H9 (cell line): ENCODE measurements at regions not wholly inside any gene's neighbourhood (a gene's known extent, or its start where the extent isn't known, plus 50 kb on each side); places are given as distances from the start of the nearest gene placed in this dataset.

Experiments used
- DNase-seq: peaks from one replicate; pipeline ENCODE4 v3.0.0-alpha.2; 2017
- H2AFZ ChIP-seq: one replicate; pipeline ENCODE4 v1.6.1; 2013; ENCODE audit warnings: mild to moderate bottlenecking, low read length, control low read depth, moderate library complexity
- H2AK5ac ChIP-seq: 2 replicates; pipeline ENCODE4 v1.6.1; 2013; ENCODE audit warnings: low read length, control low read depth, mixed read lengths; ENCODE audit not compliant: insufficient read length
- H2BK120ac ChIP-seq: one replicate; pipeline ENCODE4 v1.6.1; 2013; ENCODE audit warnings: low read depth, mild to moderate bottlenecking, low read length, control low read depth, inconsistent platforms; ENCODE audit not compliant: poor library complexity, severe bottlenecking
- H2BK12ac ChIP-seq: 2 replicates; pipeline ENCODE4 v1.6.1; 2013; ENCODE audit warnings: low read length, control low read depth, mixed read lengths, low read depth; ENCODE audit not compliant: insufficient read length
- H2BK15ac ChIP-seq: 2 replicates; pipeline ENCODE4 v1.6.1; 2013; ENCODE audit warnings: low read depth, low read length, control low read depth
- H2BK20ac ChIP-seq: one replicate; pipeline ENCODE4 v1.6.1; 2013; ENCODE audit warnings: low read depth, mild to moderate bottlenecking, low read length, control low read depth, inconsistent platforms; ENCODE audit not compliant: poor library complexity, severe bottlenecking
- H2BK5ac ChIP-seq: 2 replicates; pipeline ENCODE4 v1.6.1; 2013; ENCODE audit warnings: low read length, control low read depth, mixed read lengths; ENCODE audit not compliant: insufficient read length
- H3K14ac ChIP-seq: 2 replicates; pipeline ENCODE4 v1.6.1; 2013; ENCODE audit warnings: low read length, control low read depth; ENCODE audit not compliant: insufficient read depth
- H3K18ac ChIP-seq: 2 replicates; pipeline ENCODE4 v1.6.1; 2013; ENCODE audit warnings: low read depth, mild to moderate bottlenecking, mixed read lengths, low read length, control low read depth; ENCODE audit not compliant: insufficient read length
- H3K23ac ChIP-seq: 2 replicates; pipeline ENCODE4 v1.6.1; 2013; ENCODE audit warnings: low read length, control low read depth, mixed read lengths, low read depth; ENCODE audit not compliant: insufficient read length
- H3K23me2 ChIP-seq: 2 replicates; pipeline ENCODE4 v1.6.1; 2013; ENCODE audit warnings: low read depth, mild to moderate bottlenecking, mixed read lengths, low read length, control low read depth; ENCODE audit not compliant: insufficient read length, poor library complexity, severe bottlenecking
- H3K27ac ChIP-seq: 2 replicates; pipeline ENCODE4 v1.5.1; 2013; ENCODE audit warnings: low read length, control low read depth, mixed read lengths, low read depth; ENCODE audit not compliant: insufficient read length
- H3K27me3 ChIP-seq: 2 replicates; pipeline ENCODE4 v1.6.1; 2013; ENCODE audit warnings: low read length, control low read depth, inconsistent platforms; ENCODE audit not compliant: insufficient read depth
- H3K4ac ChIP-seq: 2 replicates; pipeline ENCODE4 v1.6.1; 2013; ENCODE audit warnings: low read depth, mild to moderate bottlenecking, control low read depth, inconsistent platforms, low read length, moderate library complexity
- H3K4me1 ChIP-seq: 2 replicates; pipeline ENCODE4 v1.6.1; 2013; ENCODE audit warnings: low read length, control low read depth, inconsistent platforms; ENCODE audit not compliant: insufficient read depth
- H3K4me2 ChIP-seq: 2 replicates; pipeline ENCODE4 v1.6.1; 2013; ENCODE audit warnings: low read length, control low read depth, mixed read lengths; ENCODE audit not compliant: insufficient read length, insufficient read depth
- H3K56ac ChIP-seq: 2 replicates; pipeline ENCODE4 v1.6.1; 2013; ENCODE audit warnings: low read depth, mild to moderate bottlenecking, mixed read lengths, low read length, control low read depth; ENCODE audit not compliant: insufficient read length
- H3K79me1 ChIP-seq: 2 replicates; pipeline ENCODE4 v1.6.1; 2013; ENCODE audit warnings: low read depth, mild to moderate bottlenecking, moderate library complexity, low read length, control low read depth, inconsistent platforms; ENCODE audit not compliant: insufficient read depth, poor library complexity, severe bottlenecking
- H3K79me2 ChIP-seq: 2 replicates; pipeline ENCODE4 v1.6.1; 2013; ENCODE audit warnings: low read length, control low read depth, inconsistent platforms; ENCODE audit not compliant: insufficient read depth
- H3K9ac ChIP-seq: 2 replicates; pipeline ENCODE4 v1.6.1; 2013; ENCODE audit warnings: low read length, control low read depth, mixed read lengths; ENCODE audit not compliant: insufficient read length; ENCODE audit errors: extremely low read depth
- H3K9me3 ChIP-seq: one replicate; pipeline ENCODE4 v1.6.1; 2013; ENCODE audit warnings: low read depth, low read length, inconsistent platforms; ENCODE audit not compliant: control insufficient read depth
- H3T11ph ChIP-seq: one replicate; pipeline ENCODE4 v1.6.1; 2013; ENCODE audit warnings: mild to moderate bottlenecking, low read length, control low read depth, inconsistent platforms
- H4K20me1 ChIP-seq: one replicate; pipeline ENCODE4 v1.6.1; 2013; ENCODE audit not compliant: control insufficient read depth, insufficient read length, insufficient read depth
- H4K5ac ChIP-seq: 2 replicates; pipeline ENCODE4 v1.6.1; 2013; ENCODE audit warnings: low read depth, mild to moderate bottlenecking, mixed read lengths, low read length, control low read depth; ENCODE audit not compliant: insufficient read length
- H4K8ac ChIP-seq: replicated peaks from 2 replicates; pipeline ENCODE4 v1.6.1; 2013; ENCODE audit warnings: low read length, control low read depth, mixed read lengths, low read depth; ENCODE audit not compliant: insufficient read length
- H4K91ac ChIP-seq: 2 replicates; pipeline ENCODE4 v1.6.1; 2013; ENCODE audit warnings: low read depth, mild to moderate bottlenecking, moderate library complexity, mixed read lengths, low read length, control low read depth; ENCODE audit not compliant: insufficient read length
- H3K27ac Mint-ChIP-seq, 3 experiments: 2 replicates in 2 of 3; 3 replicates in 1 of 3; pipeline ENCODE4 v1.8.0; 2020 to 2021; ENCODE audit warnings: mixed read lengths in 3 of 3, mild to moderate bottlenecking in 1 of 3, moderate library complexity in 1 of 3
- H3K27me3 Mint-ChIP-seq: 2 replicates; pipeline ENCODE4 v1.8.0; 2021; ENCODE audit warnings: low read depth, mild to moderate bottlenecking, moderate library complexity, mixed read lengths
- H3K36me3 Mint-ChIP-seq, 3 experiments: 2 replicates in 2 of 3; 3 replicates in 1 of 3; pipeline ENCODE4 v1.8.0; 2020 to 2021; ENCODE audit warnings: low read depth in 3 of 3, mixed read lengths in 3 of 3; ENCODE audit not compliant: insufficient read depth in 1 of 3
- H3K4me1 Mint-ChIP-seq, 2 experiments: 2 replicates each; pipeline ENCODE4 v1.8.0; 2020; ENCODE audit warnings: mixed read lengths in 2 of 2
- H3K4me3 Mint-ChIP-seq, 2 experiments: 2 replicates in 1 of 2; 3 replicates in 1 of 2; pipeline ENCODE4 v1.8.0; 2020 to 2021; ENCODE audit warnings: mild to moderate bottlenecking in 2 of 2, mixed read lengths in 2 of 2, moderate library complexity in 1 of 2
- H3K9me3 Mint-ChIP-seq, 2 experiments: 2 replicates in 1 of 2; 3 replicates in 1 of 2; pipeline ENCODE4 v1.8.0; 2020; ENCODE audit warnings: mild to moderate bottlenecking in 2 of 2, mixed read lengths in 2 of 2, moderate library complexity in 1 of 2
- CTCF ChIP-seq: fragments of 200-600 bp; sonication (generic); conservative IDR thresholded peaks from 3 replicates; pipeline ENCODE4 v1.8.0; 2021; ENCODE audit warnings: antibody characterized with exemption, mild to moderate bottlenecking
- WGBS: extraction: QIAGEN DNeasy Blood & Tissue Kit; methylation state at CpG from one replicate; pipeline ENCODE4 v1.1.7; 2013; ENCODE audit warnings: missing lambda C conversion rate, low lambda C conversion rate, mixed read lengths; ENCODE audit not compliant: insufficient read length; ENCODE audit errors: extremely low coverage; 5-methylcytosine and 5-hydroxymethylcytosine counted together

- no peak overlapping the region for H3K4me2 ChIP-seq
- DNase-seq, result no peak
- H3K4me1 ChIP-seq, result no peaks in the 10 kb centered on the region
- no peak overlapping the region for H3K18ac ChIP-seq
- no peak overlapping the region for H3K27ac ChIP-seq
- no peaks in the 10 kb centered on the region for H3K27me3 ChIP-seq
- H2BK5ac ChIP-seq, result no peak overlapping the region
- no peak overlapping the region for H3K23ac ChIP-seq
- WGBS, result no CpG with 5 or more reads among the region's 3 CpGs
- H2AFZ ChIP-seq, result no peak overlapping the region
- no peaks in the 10 kb centered on the region for H3K79me2 ChIP-seq
- H4K8ac ChIP-seq, result no peak overlapping the region
- no peak overlapping the region for H4K5ac ChIP-seq
- H2AK5ac ChIP-seq, result no peak overlapping the region
- Mint-ChIP-seq H3K4me3 (no peak overlapping the region), H3K27ac (no peak overlapping the region), H3K27me3 (peaks cover 2% of the 10 kb centered on the region; the same call in 1 of the 2 replicates), H3K9me3 (peaks cover 9 to 78% of the 10 kb centered on the region in 2 experiments), H3K4me1 (no peaks in the 10 kb centered on the region), H3K36me3 (peaks cover 0 to 21% (median 15%) of the 10 kb centered on the region in 3 experiments; a peak in 5 of 7 replicates)
- H2BK12ac ChIP-seq, result no peak overlapping the region
- H3K56ac ChIP-seq, result no peak overlapping the region
- TF ChIP-seq CTCF, result no peak
- H3K9me3 ChIP-seq, result peaks cover 53% of the 10 kb centered on the region
- no peak overlapping the region for H3K14ac ChIP-seq
- no peak overlapping the region for H2BK120ac ChIP-seq
- H4K20me1 ChIP-seq, result no peaks in the 10 kb centered on the region
- no peak overlapping the region for H3K9ac ChIP-seq
- no peak overlapping the region for H4K91ac ChIP-seq
- no peak overlapping the region for H2BK20ac ChIP-seq
- no peaks in the 10 kb centered on the region for H3K23me2 ChIP-seq
- no peak overlapping the region for H3K4ac ChIP-seq
- no peak overlapping the region for H2BK15ac ChIP-seq
- H3K79me1 ChIP-seq, result no peaks in the 10 kb centered on the region
- no peak overlapping the region for H3T11ph ChIP-seq
Measured at GRCh38 chr18:14958701-14959100, 210.7 kb downstream of the ANKRD30B start.
